Cardiac fibroblast (primary cell): ENCODE measurements at regions not wholly inside any gene's neighbourhood (a gene's known extent, or its start where the extent isn't known, plus 50 kb on each side); places are given as distances from the start of the nearest gene placed in this dataset.

Experiments
- DNase-seq, 2 donors: peaks; one replicate each; pipeline versions ENCODE4 v3.0.0 to v3.0.0-alpha.2; 2010; ENCODE audit warnings: low read depth in 2 of 2
- H3K4me3 ChIP-seq, 2 donors: replicated peaks in 1 of 2; 1 replicate in 1 of 2; 2 replicates in 1 of 2; pipeline ENCODE4 v1.5.1; 2011; ENCODE audit warnings: low read depth in 2 of 2, low read length in 2 of 2, mild to moderate bottlenecking in 2 of 2, moderate library complexity in 1 of 2
- TF ChIP-seq, protein P1 (sequence below): IDR thresholded peaks from one replicate; pipeline ENCODE4 v1.5.1; 2011; ENCODE audit warnings: low read depth, mild to moderate bottlenecking, low read length, inconsistent platforms

DNA sequence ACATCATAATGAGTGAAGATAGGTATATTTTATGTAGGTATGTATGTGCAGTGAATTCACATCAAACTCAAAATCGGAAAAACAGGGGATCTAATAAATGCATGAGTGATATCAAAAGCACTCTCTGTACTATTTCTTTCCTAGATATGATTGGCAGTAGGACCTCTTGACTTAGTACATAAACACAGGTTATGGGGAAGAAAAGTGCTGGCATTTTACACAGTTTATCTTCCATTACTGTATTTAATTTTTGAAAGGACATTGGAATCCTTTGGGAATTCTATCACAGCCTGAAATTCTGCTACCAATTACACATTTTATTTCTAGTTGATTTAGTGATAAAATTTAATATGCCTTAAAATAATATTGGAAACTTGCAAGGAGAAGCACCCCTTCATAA, 470.5 kb upstream of the ONECUT1 start:
- H3K4me3 ChIP-seq = no peak overlapping the region
- no peak for DNase-seq
- TF ChIP-seq, protein P1, sequence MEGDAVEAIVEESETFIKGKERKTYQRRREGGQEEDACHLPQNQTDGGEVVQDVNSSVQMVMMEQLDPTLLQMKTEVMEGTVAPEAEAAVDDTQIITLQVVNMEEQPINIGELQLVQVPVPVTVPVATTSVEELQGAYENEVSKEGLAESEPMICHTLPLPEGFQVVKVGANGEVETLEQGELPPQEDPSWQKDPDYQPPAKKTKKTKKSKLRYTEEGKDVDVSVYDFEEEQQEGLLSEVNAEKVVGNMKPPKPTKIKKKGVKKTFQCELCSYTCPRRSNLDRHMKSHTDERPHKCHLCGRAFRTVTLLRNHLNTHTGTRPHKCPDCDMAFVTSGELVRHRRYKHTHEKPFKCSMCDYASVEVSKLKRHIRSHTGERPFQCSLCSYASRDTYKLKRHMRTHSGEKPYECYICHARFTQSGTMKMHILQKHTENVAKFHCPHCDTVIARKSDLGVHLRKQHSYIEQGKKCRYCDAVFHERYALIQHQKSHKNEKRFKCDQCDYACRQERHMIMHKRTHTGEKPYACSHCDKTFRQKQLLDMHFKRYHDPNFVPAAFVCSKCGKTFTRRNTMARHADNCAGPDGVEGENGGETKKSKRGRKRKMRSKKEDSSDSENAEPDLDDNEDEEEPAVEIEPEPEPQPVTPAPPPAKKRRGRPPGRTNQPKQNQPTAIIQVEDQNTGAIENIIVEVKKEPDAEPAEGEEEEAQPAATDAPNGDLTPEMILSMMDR = no peak

- no peak for DNase-seq
- TF ChIP-seq, protein P1 = no peak
Observed at GRCh38 chr15:53256457-53256856, 466.3 kb upstream of the ONECUT1 start.

GRCh38 chr15:53256043-53256442, 465.9 kb upstream of the ONECUT1 start:
- no peak for DNase-seq
- TF ChIP-seq, protein P1 = no peak
- no peak overlapping the region for H3K4me3 ChIP-seq

More at GRCh38 chr15:53256457-53256856, 466.3 kb upstream of the ONECUT1 start:
- H3K4me3 ChIP-seq = no peak overlapping the region

DNA sequence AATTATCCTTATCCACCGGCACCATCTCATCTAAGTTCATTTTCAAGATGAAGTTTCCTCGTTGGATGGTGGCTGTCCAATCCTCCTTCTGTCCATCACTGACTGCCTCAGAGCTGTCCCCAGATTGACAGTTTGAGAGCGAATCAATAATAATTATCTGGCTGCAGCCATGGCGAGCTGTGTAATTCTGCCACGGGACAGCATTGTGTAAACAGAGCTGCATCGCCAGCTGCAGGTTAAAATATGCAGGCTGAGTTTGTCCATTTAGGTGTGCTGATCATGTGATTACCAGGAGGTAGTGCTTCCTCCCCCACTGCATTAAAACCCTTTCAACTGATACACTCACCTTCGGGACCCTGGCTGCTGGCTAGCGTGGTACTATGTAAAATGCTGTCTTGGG, 461.9 kb upstream of the ONECUT1 start:
- TF ChIP-seq, protein P1 = no peak
- DNase-seq = no peak
- no peak overlapping the region for H3K4me3 ChIP-seq

DNA sequence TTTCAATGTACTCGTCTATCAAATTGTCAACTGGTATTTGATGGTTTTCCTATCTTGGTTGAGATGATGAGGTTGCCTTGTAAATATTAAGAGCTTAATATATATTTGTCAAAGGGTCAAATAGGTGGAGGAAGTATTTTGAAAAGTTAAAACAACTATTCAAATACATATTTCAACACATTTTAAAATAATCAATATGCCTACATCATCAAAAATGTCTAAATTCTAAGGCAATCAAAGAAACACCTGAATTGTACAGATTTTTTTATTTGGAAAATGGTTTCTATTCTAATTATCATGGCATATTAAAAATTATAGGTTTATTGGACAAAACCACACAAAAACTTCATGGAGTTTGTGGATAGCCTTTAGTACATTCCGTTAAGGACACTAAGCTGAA, 461.4 kb upstream of the ONECUT1 start:
- H3K4me3 ChIP-seq = no peak overlapping the region
- DNase-seq = no peak
- TF ChIP-seq, protein P1 = no peak

DNA sequence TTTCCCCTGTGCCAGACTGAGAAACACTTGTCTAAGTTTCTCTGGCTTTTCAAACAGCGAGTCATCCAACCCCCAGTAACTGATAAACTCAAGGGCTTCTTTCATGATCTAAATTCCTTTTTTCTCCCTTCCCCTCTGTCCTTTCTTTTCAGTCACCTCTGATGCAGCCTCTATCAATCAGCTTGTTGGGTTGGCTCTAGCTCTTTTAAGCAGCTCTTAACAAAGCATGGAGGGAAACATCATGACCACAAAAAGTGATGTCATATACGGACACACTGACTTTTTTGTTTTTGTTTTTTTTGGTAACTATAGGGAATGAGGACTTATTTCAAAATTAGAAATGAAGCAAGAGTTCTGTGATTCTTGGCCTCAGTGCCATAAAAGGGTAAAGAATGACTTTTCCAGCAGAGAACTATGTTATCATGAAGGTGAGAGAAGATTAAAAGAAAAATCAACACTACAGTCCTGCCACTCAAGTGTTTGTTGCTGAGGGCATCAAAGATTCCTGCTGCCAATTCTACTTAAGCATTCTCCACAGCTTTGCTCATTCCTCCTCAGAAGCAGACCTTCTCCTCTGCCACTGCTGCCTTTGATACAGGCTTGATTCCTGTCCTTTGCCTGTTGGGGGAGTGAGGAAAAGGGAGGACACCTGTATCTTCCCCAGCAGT, 457.0 kb upstream of the ONECUT1 start:
- TF ChIP-seq, protein P1 = no peak
- no peak for DNase-seq
- H3K4me3 ChIP-seq = no peak overlapping the region

GRCh38 chr15:53246404-53246803, 456.3 kb upstream of the ONECUT1 start:
- TF ChIP-seq, protein P1 = no peak
- H3K4me3 ChIP-seq = no peak overlapping the region
- DNase-seq = no peak
